ENCODE measurements at regions not wholly inside any gene's neighbourhood (a gene's known extent, or its start where the extent isn't known, plus 50 kb on each side); places are given as distances from the start of the nearest gene placed in this dataset.

DNA sequence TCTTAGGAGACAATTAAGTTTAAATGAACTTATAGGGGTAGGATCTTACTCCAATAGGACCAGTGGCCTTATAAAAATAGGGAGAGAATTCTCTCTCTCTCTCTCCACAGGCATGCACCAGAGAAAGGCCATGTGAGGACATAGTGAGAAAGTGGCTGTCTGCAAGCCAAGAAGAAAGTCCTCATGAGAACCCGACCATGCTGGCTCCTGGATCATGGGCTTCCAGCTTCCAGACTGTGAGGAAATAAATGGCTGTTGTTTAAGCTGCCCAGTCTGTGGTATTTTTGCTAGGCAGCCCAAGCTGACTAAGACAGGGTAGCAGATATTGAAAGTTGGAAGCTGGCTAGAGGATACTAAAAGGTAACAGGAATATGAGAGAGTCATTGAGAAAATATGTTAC, 454.0 kb downstream of the NBAS start:
- no peak for ATAC-seq
- Histone ChIP-seq H3K79me2 (ENCODE audit: control insufficient read depth, insufficient read depth, low read length) (no peaks in the 10 kb centered on the region), H3K4me2 (ENCODE audit: insufficient read depth, low read length) (no peak overlapping the region), H3K4me3 (no peak overlapping the region), H3K27ac (ENCODE audit: extremely low read depth, low read depth, low read length) (no peak overlapping the region), H3K4me1 (replicated peaks in 1 of 2; ENCODE audit: control insufficient read depth in 2 of 2, insufficient read depth in 2 of 2, low read length in 2 of 2) (no peaks in the 10 kb centered on the region), H3K36me3 (ENCODE audit: control insufficient read depth, insufficient read depth, low read length) (no peaks in the 10 kb centered on the region), H3K9ac (ENCODE audit: insufficient read depth in 1 of 2, low read depth in 2 of 2, low read length in 2 of 2) (no peak overlapping the region), H3K27me3 (ENCODE audit: control insufficient read depth in 2 of 2, insufficient read depth in 2 of 2, low read length in 2 of 2) (no peaks in the 10 kb centered on the region), H2AFZ (ENCODE audit: low read depth, low read length) (no peak overlapping the region), H4K20me1 (replicated peaks; ENCODE audit: control insufficient read depth, insufficient read depth, low read length) (no peaks in the 10 kb centered on the region), H3K9me3 (replicated peaks; ENCODE audit: control insufficient read depth, insufficient read depth, low read depth, low read length) (no peaks in the 10 kb centered on the region), H3K9me1 (ENCODE audit: control insufficient read depth, insufficient read depth, low read length) (no peaks in the 10 kb centered on the region)
- TF ChIP-seq, protein P1, sequence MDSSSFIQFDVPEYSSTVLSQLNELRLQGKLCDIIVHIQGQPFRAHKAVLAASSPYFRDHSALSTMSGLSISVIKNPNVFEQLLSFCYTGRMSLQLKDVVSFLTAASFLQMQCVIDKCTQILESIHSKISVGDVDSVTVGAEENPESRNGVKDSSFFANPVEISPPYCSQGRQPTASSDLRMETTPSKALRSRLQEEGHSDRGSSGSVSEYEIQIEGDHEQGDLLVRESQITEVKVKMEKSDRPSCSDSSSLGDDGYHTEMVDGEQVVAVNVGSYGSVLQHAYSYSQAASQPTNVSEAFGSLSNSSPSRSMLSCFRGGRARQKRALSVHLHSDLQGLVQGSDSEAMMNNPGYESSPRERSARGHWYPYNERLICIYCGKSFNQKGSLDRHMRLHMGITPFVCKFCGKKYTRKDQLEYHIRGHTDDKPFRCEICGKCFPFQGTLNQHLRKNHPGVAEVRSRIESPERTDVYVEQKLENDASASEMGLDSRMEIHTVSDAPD (CRISPR knock-in tag; IDR thresholded peaks at IDR 0.05), result no peak
- TF ChIP-seq ZNF75A (CRISPR knock-in tag; IDR thresholded peaks at IDR 0.05) (no peak), PHB (CRISPR knock-in tag; IDR thresholded peaks at IDR 0.05) (no peak), NFIX (CRISPR knock-in tag; IDR thresholded peaks at IDR 0.05; ENCODE audit: low read depth) (no peak), ARHGAP35 (IDR thresholded peaks at IDR 0.05; ENCODE audit: partially characterized antibody) (no peak), NFIC (IDR thresholded peaks at IDR 0.05) (no peak), TEAD4 (IDR thresholded peaks at IDR 0.05; ENCODE audit: low read length) (no peak), TEAD4 (CRISPR knock-in tag; IDR thresholded peaks at IDR 0.05; ENCODE audit: borderline replicate concordance) (no peak), CREM (IDR thresholded peaks at IDR 0.05; ENCODE audit: low read depth) (no peak), SIN3A (IDR thresholded peaks at IDR 0.05; ENCODE audit: borderline replicate concordance in 2 of 2, control insufficient read depth in 1 of 2, low read depth in 2 of 2, low read length in 2 of 2) (no peak), YY1 (IDR thresholded peaks at IDR 0.05; ENCODE audit: borderline replicate concordance in 1 of 3, control insufficient read depth in 1 of 3, extremely low read depth in 1 of 3, insufficient read depth in 3 of 3, insufficient read length in 1 of 3, insufficient replicate concordance in 2 of 3, low read depth in 1 of 3, low read length in 2 of 3) (no peak), TCF7L2 (IDR thresholded peaks at IDR 0.05; ENCODE audit: low read depth, low read length) (no peak), FOXA1 (IDR thresholded peaks at IDR 0.05; ENCODE audit: borderline replicate concordance) (no peak), SMARCB1 (IDR thresholded peaks at IDR 0.05; ENCODE audit: insufficient read length, low read depth) (no peak), POLR2AphosphoS5 (IDR thresholded peaks at IDR 0.05; ENCODE audit: control insufficient read depth, insufficient read depth, low read depth, low read length) (no peak), ZNF436 (CRISPR knock-in tag; IDR thresholded peaks at IDR 0.05) (no peak), ZNF431 (CRISPR knock-in tag; IDR thresholded peaks at IDR 0.05) (no peak)
- TF ChIP-seq, protein P2, sequence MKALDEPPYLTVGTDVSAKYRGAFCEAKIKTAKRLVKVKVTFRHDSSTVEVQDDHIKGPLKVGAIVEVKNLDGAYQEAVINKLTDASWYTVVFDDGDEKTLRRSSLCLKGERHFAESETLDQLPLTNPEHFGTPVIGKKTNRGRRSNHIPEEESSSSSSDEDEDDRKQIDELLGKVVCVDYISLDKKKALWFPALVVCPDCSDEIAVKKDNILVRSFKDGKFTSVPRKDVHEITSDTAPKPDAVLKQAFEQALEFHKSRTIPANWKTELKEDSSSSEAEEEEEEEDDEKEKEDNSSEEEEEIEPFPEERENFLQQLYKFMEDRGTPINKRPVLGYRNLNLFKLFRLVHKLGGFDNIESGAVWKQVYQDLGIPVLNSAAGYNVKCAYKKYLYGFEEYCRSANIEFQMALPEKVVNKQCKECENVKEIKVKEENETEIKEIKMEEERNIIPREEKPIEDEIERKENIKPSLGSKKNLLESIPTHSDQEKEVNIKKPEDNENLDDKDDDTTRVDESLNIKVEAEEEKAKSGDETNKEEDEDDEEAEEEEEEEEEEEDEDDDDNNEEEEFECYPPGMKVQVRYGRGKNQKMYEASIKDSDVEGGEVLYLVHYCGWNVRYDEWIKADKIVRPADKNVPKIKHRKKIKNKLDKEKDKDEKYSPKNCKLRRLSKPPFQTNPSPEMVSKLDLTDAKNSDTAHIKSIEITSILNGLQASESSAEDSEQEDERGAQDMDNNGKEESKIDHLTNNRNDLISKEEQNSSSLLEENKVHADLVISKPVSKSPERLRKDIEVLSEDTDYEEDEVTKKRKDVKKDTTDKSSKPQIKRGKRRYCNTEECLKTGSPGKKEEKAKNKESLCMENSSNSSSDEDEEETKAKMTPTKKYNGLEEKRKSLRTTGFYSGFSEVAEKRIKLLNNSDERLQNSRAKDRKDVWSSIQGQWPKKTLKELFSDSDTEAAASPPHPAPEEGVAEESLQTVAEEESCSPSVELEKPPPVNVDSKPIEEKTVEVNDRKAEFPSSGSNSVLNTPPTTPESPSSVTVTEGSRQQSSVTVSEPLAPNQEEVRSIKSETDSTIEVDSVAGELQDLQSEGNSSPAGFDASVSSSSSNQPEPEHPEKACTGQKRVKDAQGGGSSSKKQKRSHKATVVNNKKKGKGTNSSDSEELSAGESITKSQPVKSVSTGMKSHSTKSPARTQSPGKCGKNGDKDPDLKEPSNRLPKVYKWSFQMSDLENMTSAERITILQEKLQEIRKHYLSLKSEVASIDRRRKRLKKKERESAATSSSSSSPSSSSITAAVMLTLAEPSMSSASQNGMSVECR (CRISPR knock-in tag; IDR thresholded peaks at IDR 0.05), result no peak
- no peak for DNase-seq (ENCODE audit: extremely low read depth in 1 of 4, low spot score in 3 of 4)
- no TSS peak for BruUV-seq (replicated peaks)
- ChIA-PET CTCF (ENCODE audit: low intra/inter-chr PET ratio) (no interaction called here), POLR2A (no interaction called here)
- in situ Hi-C loops (cut with MboI) (no loop called here), intact Hi-C loops (cut with micrococcal nuclease) (no loop called here)
- WGBS (ENCODE audit: insufficient coverage, low coverage, missing lambda C conversion rate), result 0% methylated on average over 1 of the region's 1 CpG
- FAIRE-seq, result no peak

All from K562 (cell line).